Activated naive CD8-positive, alpha-beta T cell treated with anti-CD3 and anti-CD28 coated beads for 36 hours (primary cell): ENCODE measurements at regions not wholly inside any gene's neighbourhood (a gene's known extent, or its start where the extent isn't known, plus 50 kb on each side); places are given as distances from the start of the nearest gene placed in this dataset.

Source experiments
- DNase-seq: peaks from one replicate; pipeline ENCODE4 v3.0.0; 2021
- H3K27ac Mint-ChIP-seq: one replicate; pipeline ENCODE4 v1.8.0; 2022; ENCODE audit warnings: mild to moderate bottlenecking, moderate library complexity, mixed read lengths
- H3K27me3 Mint-ChIP-seq: one replicate; pipeline ENCODE4 v1.8.0; 2022; ENCODE audit warnings: mild to moderate bottlenecking, mixed read lengths
- H3K36me3 Mint-ChIP-seq: one replicate; pipeline ENCODE4 v1.8.0; 2021; ENCODE audit warnings: mild to moderate bottlenecking, mixed read lengths
- H3K4me1 Mint-ChIP-seq: one replicate; pipeline ENCODE4 v1.8.0; 2021; ENCODE audit warnings: mixed read lengths
- H3K4me3 Mint-ChIP-seq: one replicate; pipeline ENCODE4 v1.8.0; 2022; ENCODE audit warnings: mild to moderate bottlenecking, moderate library complexity, mixed read lengths
- H3K9me3 Mint-ChIP-seq: one replicate; pipeline ENCODE4 v1.8.0; 2022; ENCODE audit warnings: mixed read lengths

DNA sequence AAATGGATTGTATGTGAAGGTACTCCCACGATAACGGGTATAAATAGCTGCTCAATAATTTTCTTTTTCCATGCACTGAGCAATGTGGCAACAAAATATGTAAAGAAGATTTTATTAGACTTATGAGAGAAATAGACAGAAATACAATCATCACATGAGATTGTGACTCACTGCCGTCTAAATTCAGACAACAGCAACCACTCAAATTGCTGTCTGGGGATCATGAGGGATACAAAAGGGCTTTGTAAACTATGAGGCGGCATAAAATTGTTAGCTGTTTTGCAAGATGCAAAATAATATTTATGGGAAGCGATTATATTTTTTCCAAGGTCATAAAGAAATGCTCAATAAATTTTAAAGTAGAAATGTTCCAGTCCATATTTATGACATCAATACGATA is 259.1 kb upstream of the AGAP1 start:
- no peak for DNase-seq
- Mint-ChIP-seq H3K4me3 (no peak overlapping the region), H3K9me3 (no peaks in the 10 kb centered on the region), H3K4me1 (peaks cover 4% of the 10 kb centered on the region), H3K27me3 (peaks cover 25% of the 10 kb centered on the region), H3K36me3 (no peaks in the 10 kb centered on the region), H3K27ac (no peak overlapping the region)

DNA sequence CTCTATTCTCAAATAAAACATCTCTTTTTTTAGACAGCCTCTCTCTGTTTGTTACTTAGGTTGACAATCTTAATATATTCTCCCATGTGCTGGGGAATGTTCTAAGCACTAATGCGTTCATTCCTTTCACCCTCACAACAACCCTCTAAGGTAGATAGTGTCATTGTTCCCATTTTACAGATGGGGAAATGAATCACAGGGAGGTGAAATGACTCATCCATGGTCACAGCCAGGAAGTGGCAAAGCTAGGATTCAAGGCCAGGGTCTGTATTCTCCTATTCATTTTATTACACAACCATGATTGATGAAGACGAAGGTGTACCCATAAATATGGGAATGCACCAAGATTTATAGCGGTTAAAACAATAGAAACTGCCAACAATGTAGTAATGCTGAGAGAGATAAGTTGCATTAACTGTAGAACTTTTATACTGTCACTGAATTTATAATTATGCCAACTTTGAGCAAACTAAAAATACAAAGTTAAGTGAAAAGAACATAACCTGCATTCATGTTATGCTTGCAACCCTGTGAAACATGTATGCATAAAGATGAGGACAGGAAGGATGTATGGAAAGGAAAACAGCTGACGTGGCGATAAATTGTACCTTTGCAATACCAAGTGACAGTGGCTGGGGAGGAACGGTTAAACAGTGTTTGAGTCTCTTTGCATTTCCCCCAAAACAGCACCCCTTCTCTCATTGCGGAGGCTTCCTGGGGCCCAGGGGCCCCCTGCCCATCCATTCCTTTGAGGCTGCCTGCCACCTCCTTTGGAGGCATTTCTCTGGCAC is 257.7 kb upstream of the AGAP1 start:
- DNase-seq: no peak
- no peaks in the 10 kb centered on the region for H3K9me3 Mint-ChIP-seq
- peaks cover 22% of the 10 kb centered on the region for H3K27me3 Mint-ChIP-seq
- peaks cover 4% of the 10 kb centered on the region for H3K4me1 Mint-ChIP-seq
- no peaks in the 10 kb centered on the region for H3K36me3 Mint-ChIP-seq
- H3K4me3 Mint-ChIP-seq: no peak overlapping the region
- H3K27ac Mint-ChIP-seq: no peak overlapping the region

DNA sequence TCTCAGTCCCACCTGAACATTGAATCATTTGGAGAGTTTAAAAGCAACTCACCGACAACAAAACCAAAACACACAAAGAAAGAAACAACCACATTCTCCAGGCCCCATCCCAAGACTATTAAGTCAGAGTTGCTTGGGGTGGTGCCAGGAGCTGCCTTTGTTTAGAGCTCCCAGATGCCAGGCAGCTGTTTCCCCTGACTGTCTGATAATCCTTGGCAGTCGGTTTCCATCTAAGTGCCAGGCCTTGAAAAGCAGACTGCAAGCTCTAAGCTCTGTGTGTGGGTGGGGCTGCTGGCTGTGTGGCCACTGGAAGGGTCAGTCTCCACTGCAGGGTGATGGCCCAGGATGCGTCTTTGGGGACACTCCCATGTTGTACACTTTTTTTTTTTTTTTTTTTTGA is 255.3 kb upstream of the AGAP1 start:
- H3K27me3 Mint-ChIP-seq: peaks cover 34% of the 10 kb centered on the region
- no peaks in the 10 kb centered on the region for H3K9me3 Mint-ChIP-seq
- H3K27ac Mint-ChIP-seq: no peak overlapping the region
- DNase-seq: no peak
- peaks cover 4% of the 10 kb centered on the region for H3K4me1 Mint-ChIP-seq
- H3K4me3 Mint-ChIP-seq: no peak overlapping the region
- no peaks in the 10 kb centered on the region for H3K36me3 Mint-ChIP-seq

GRCh38 chr2:235240574-235240973 is 253.3 kb upstream of the AGAP1 start:
- DNase-seq: no peak
- no peaks in the 10 kb centered on the region for H3K36me3 Mint-ChIP-seq
- peaks cover 4% of the 10 kb centered on the region for H3K4me1 Mint-ChIP-seq
- no peaks in the 10 kb centered on the region for H3K9me3 Mint-ChIP-seq
- H3K27ac Mint-ChIP-seq: no peak overlapping the region
- peaks cover 37% of the 10 kb centered on the region for H3K27me3 Mint-ChIP-seq
- H3K4me3 Mint-ChIP-seq: no peak overlapping the region

- Mint-ChIP-seq H3K27ac (no peak overlapping the region), H3K4me3 (no peak overlapping the region), H3K4me1 (no peaks in the 10 kb centered on the region), H3K9me3 (no peaks in the 10 kb centered on the region), H3K36me3 (no peaks in the 10 kb centered on the region), H3K27me3 (peaks cover 37% of the 10 kb centered on the region)
- DNase-seq: no peak
Observed at GRCh38 chr2:235244255-235245220, 249.3 kb upstream of the AGAP1 start.

DNA sequence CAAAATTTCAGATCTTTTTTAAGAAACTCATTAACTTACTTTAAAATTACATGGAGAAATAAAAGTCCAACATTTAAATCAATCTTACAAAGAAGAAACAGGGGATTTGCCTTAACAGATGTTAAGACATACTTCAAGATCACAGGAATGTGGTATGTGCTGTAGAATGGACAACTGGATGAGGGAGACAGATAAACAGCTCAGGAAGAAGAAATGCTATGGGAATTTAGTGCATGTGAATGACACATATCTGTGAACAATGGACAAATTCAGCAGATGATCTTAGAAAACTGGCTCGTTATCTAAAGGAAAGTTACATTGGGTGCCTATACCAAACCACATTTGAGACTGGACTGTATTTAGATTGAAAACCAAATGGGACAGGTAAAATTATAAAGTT is 246.8 kb upstream of the AGAP1 start:
- Mint-ChIP-seq H3K4me3 (no peak overlapping the region), H3K9me3 (no peaks in the 10 kb centered on the region), H3K27me3 (peaks cover 29% of the 10 kb centered on the region), H3K36me3 (no peaks in the 10 kb centered on the region), H3K4me1 (no peaks in the 10 kb centered on the region), H3K27ac (no peak overlapping the region)
- DNase-seq: no peak

GRCh38 chr2:235255693-235256092 is 238.2 kb upstream of the AGAP1 start:
- Mint-ChIP-seq H3K9me3 (no peaks in the 10 kb centered on the region), H3K27me3 (peaks cover 51% of the 10 kb centered on the region), H3K27ac (no peak overlapping the region), H3K4me1 (no peaks in the 10 kb centered on the region), H3K4me3 (no peak overlapping the region), H3K36me3 (no peaks in the 10 kb centered on the region)
- no peak for DNase-seq

DNA sequence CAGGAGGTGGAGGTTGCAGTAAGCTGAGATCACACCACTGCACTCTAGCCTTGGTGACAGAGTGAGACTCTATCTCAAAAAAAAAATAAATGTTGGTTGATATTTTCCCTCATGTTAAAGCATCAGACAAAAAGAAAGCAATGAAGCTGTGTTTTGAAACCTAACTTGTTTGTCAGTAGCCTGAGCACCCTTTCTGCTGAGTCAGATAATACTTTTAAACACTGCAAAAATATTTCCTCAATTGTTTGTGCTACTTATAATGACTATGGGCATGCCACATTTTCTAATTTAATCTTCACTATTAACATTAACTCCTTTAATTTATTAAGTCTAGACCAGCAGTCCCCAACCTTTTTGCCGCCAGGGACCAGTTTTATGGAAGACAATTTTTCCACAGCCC is 236.3 kb upstream of the AGAP1 start:
- H3K36me3 Mint-ChIP-seq: no peaks in the 10 kb centered on the region
- H3K4me1 Mint-ChIP-seq: no peaks in the 10 kb centered on the region
- peaks cover 54% of the 10 kb centered on the region for H3K27me3 Mint-ChIP-seq
- H3K27ac Mint-ChIP-seq: no peak overlapping the region
- no peak for DNase-seq
- H3K4me3 Mint-ChIP-seq: no peak overlapping the region
- H3K9me3 Mint-ChIP-seq: no peaks in the 10 kb centered on the region

- no peaks in the 10 kb centered on the region for H3K36me3 Mint-ChIP-seq
- H3K9me3 Mint-ChIP-seq: no peaks in the 10 kb centered on the region
- H3K27me3 Mint-ChIP-seq: peaks cover 61% of the 10 kb centered on the region
- H3K4me3 Mint-ChIP-seq: no peak overlapping the region
- no peaks in the 10 kb centered on the region for H3K4me1 Mint-ChIP-seq
- H3K27ac Mint-ChIP-seq: no peak overlapping the region
- DNase-seq: no peak
Observed at GRCh38 chr2:235262750-235263149, 231.1 kb upstream of the AGAP1 start.

GRCh38 chr2:235263205-235264120 is 230.4 kb upstream of the AGAP1 start:
- H3K9me3 Mint-ChIP-seq: no peaks in the 10 kb centered on the region
- H3K4me1 Mint-ChIP-seq: no peaks in the 10 kb centered on the region
- DNase-seq: no peak
- no peaks in the 10 kb centered on the region for H3K36me3 Mint-ChIP-seq
- H3K27ac Mint-ChIP-seq: no peak overlapping the region
- peaks cover 66% of the 10 kb centered on the region for H3K27me3 Mint-ChIP-seq
- H3K4me3 Mint-ChIP-seq: no peak overlapping the region

GRCh38 chr2:235264121-235264493 is 229.7 kb upstream of the AGAP1 start:
- no peak overlapping the region for H3K4me3 Mint-ChIP-seq
- peaks cover 68% of the 10 kb centered on the region for H3K27me3 Mint-ChIP-seq
- no peaks in the 10 kb centered on the region for H3K4me1 Mint-ChIP-seq
- H3K9me3 Mint-ChIP-seq: no peaks in the 10 kb centered on the region
- no peak overlapping the region for H3K27ac Mint-ChIP-seq
- DNase-seq: no peak
- H3K36me3 Mint-ChIP-seq: no peaks in the 10 kb centered on the region

DNA sequence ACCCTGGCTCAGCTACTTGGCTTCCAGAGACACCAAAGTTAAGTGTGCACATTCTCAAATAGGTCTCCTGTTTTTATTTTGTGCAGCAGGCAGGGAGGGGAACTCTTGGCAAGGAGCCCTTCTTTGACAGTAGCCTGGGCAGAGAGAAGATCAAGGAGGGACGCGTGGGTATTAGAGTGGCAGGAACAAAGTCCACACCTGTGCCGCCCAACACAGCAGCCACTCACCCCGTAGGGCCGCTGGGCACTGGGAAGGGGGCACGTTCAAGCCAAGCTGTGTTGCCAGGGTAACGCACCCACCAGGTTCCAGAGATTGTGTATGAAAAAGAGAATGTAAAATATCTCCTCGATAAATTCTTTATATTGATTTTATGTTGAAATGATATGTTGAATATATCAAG is 229.3 kb upstream of the AGAP1 start:
- Mint-ChIP-seq H3K27ac (no peak overlapping the region), H3K27me3 (peaks cover 71% of the 10 kb centered on the region)

GRCh38 chr2:235265348-235265965 is 228.4 kb upstream of the AGAP1 start:
- DNase-seq: no peak
- Mint-ChIP-seq H3K27ac (no peak overlapping the region), H3K9me3 (no peaks in the 10 kb centered on the region), H3K36me3 (no peaks in the 10 kb centered on the region), H3K4me3 (no peak overlapping the region), H3K4me1 (peaks cover 3% of the 10 kb centered on the region), H3K27me3 (peaks cover 75% of the 10 kb centered on the region)

More for the DNA sequence above, 229.3 kb upstream of the AGAP1 start:
- no peak for DNase-seq
- no peaks in the 10 kb centered on the region for H3K4me1 Mint-ChIP-seq
- no peak overlapping the region for H3K4me3 Mint-ChIP-seq
- H3K36me3 Mint-ChIP-seq: no peaks in the 10 kb centered on the region
- no peaks in the 10 kb centered on the region for H3K9me3 Mint-ChIP-seq

DNA sequence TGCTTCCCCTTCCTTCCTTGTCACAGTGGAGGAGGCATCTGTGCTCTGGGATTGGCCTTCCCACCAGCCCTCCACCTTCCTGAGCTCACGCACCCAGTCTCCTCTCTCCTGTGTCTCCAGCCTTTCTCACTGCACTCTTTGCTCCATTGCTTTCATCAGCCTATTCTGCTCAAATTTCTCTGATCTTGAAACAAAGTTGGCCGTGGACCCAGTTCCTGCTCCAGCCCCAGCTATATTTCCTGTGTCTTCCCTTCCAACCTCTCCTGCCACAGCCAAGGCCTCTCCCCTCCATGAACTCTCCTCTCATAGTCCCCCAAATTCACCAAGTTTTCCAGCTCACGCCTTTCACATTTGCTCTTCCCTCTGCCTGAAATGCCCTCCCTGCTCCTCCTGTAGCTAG is 226.6 kb upstream of the AGAP1 start:
- H3K9me3 Mint-ChIP-seq: no peaks in the 10 kb centered on the region
- peaks cover 83% of the 10 kb centered on the region for H3K27me3 Mint-ChIP-seq
- no peak overlapping the region for H3K27ac Mint-ChIP-seq
- H3K36me3 Mint-ChIP-seq: no peaks in the 10 kb centered on the region
- DNase-seq: no peak
- no peak overlapping the region for H3K4me3 Mint-ChIP-seq
- H3K4me1 Mint-ChIP-seq: peaks cover 7% of the 10 kb centered on the region
